Naive thymus-derived CD8-positive, alpha-beta T cell (primary cell): ENCODE measurements at regions not wholly inside any gene's neighbourhood (a gene's known extent, or its start where the extent isn't known, plus 50 kb on each side); places are given as distances from the start of the nearest gene placed in this dataset.

Source experiments
- ATAC-seq, 2 donors: fragments of 150-1000 bp; cut with Tn5 transposase in 1 of 2; sonication (Bioruptor Pico), chemical (Tn5 transposase) in 1 of 2; 1 replicate in 1 of 2; 2 replicates in 1 of 2; pipeline ENCODE4 v1.10.0; 2021; ENCODE audit warnings: mild to moderate bottlenecking in 2 of 2, moderate library complexity in 2 of 2
- POLR2A ChIA-PET: fragments of 350-600 bp; sonication (Branson Sonifier 250); formaldehyde crosslinking; loops from one replicate; lab custom pipeline; 2021; ENCODE audit warnings: antibody characterized with exemption; lab: Charles Lee
- DNase-seq, 10 donors: peaks; one replicate each; pipeline versions ENCODE4 v3.0.0 to v3.0.0-alpha.2; 2020 to 2022
- H3K27ac Mint-ChIP-seq, 10 donors: one replicate each; pipeline ENCODE4 v1.8.0; 2020 to 2022; ENCODE audit warnings: mild to moderate bottlenecking in 10 of 10, mixed read lengths in 10 of 10, moderate library complexity in 4 of 10, inconsistent platforms in 1 of 10
- H3K27me3 Mint-ChIP-seq, 5 donors: one replicate each; pipeline ENCODE4 v1.8.0; 2021 to 2022; ENCODE audit warnings: mixed read lengths in 5 of 5
- H3K36me3 Mint-ChIP-seq, 3 donors: one replicate each; pipeline ENCODE4 v1.8.0; 2020 to 2022; ENCODE audit warnings: mixed read lengths in 3 of 3, mild to moderate bottlenecking in 2 of 3, inconsistent platforms in 1 of 3
- H3K4me1 Mint-ChIP-seq, 4 donors: one replicate each; pipeline ENCODE4 v1.8.0; 2021 to 2022; ENCODE audit warnings: mixed read lengths in 4 of 4
- H3K4me3 Mint-ChIP-seq, 10 donors: one replicate each; pipeline ENCODE4 v1.8.0; 2020 to 2022; ENCODE audit warnings: mild to moderate bottlenecking in 10 of 10, mixed read lengths in 10 of 10, moderate library complexity in 6 of 10, inconsistent platforms in 1 of 10
- H3K9me3 Mint-ChIP-seq, 9 donors: one replicate each; pipeline ENCODE4 v1.8.0; 2020 to 2022; ENCODE audit warnings: mixed read lengths in 9 of 9, mild to moderate bottlenecking in 3 of 9, inconsistent platforms in 1 of 9, moderate library complexity in 1 of 9

DNA sequence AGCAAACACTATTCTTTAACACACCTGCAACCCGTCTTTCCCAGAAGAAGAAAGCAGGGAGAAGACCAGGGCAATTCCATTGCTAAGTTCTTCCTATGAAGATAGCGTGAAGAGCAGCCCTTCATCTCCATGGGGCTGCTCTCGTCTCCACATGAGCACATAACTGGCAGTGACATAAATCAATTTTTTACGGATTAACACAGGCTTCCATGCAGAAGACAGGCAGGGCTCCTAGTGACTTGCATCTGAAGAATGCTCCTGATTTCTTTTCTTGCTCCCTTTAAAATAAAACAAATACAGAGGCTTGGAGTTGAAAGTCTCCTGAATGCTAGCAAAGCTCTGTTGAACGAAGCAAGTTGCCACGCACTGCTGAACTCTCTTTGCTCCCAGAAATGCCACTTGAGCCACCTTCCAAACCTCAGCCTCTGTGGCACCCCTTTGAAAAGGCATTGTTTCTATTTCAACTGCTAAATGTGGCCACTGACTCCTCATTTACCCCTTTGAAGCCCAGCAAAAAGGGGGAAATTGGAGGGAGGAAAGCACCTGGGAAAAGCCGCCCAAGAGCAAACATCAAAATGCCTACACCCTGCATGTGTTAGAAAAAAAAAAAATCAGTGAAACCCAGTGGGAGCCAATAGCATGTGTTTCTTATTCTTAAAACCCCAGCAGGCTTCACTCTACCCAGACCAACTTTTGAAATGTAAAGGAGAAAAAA lies 383.7 kb downstream of the IDS start:
- Mint-ChIP-seq H3K4me3 (no peak overlapping the region), H3K27me3 (peaks cover 0 to 3% (median 0%) of the 10 kb centered on the region in 5 donors), H3K36me3 (no peaks in the 10 kb centered on the region), H3K9me3 (no peaks in the 10 kb centered on the region), H3K27ac (no peak overlapping the region), H3K4me1 (peaks cover 0 to 2% (median 0%) of the 10 kb centered on the region in 4 donors)
- POLR2A ChIA-PET, result no interaction called here
- DNase-seq (no peak), ATAC-seq (no peak)

- Mint-ChIP-seq H3K9me3 (no peaks in the 10 kb centered on the region), H3K4me1 (peaks cover 0 to 2% (median 0%) of the 10 kb centered on the region in 4 donors), H3K27me3 (peaks cover 0 to 3% (median 0%) of the 10 kb centered on the region in 5 donors), H3K27ac (peak overlapping the region in 1 of 10 donors; percentile 54), H3K36me3 (no peaks in the 10 kb centered on the region), H3K4me3 (no peak overlapping the region)
- DNase-seq (no peak), ATAC-seq (no peak)
- POLR2A ChIA-PET, result no interaction called here
Measured at GRCh38 chrX:149120459-149120858, 384.6 kb downstream of the IDS start.

- DNase-seq, result no peak
- H3K36me3 Mint-ChIP-seq, result peaks cover 0 to under 1% (median 0%) of the 10 kb centered on the region in 3 donors
- no peaks in the 10 kb centered on the region for H3K4me1 Mint-ChIP-seq
- H3K27me3 Mint-ChIP-seq, result peaks cover 0 to 3% (median 0%) of the 10 kb centered on the region in 5 donors
- no peak overlapping the region for H3K4me3 Mint-ChIP-seq
- H3K27ac Mint-ChIP-seq, result no peak overlapping the region
- POLR2A ChIA-PET, result no interaction called here
- H3K9me3 Mint-ChIP-seq, result peaks cover 0 to 14% (median 9%) of the 10 kb centered on the region in 9 donors
- ATAC-seq, result no peak
Measured at GRCh38 chrX:149114874-149115273, 390.2 kb downstream of the IDS start.

GRCh38 chrX:149114001-149114400 lies 391.1 kb downstream of the IDS start:
- Mint-ChIP-seq H3K27me3 (peaks cover 0 to 7% (median 0%) of the 10 kb centered on the region in 5 donors), H3K9me3 (peaks cover 0 to 22% (median 17%) of the 10 kb centered on the region in 9 donors), H3K4me3 (no peak overlapping the region), H3K4me1 (no peaks in the 10 kb centered on the region), H3K27ac (no peak overlapping the region), H3K36me3 (peaks cover 0 to 8% (median 0%) of the 10 kb centered on the region in 3 donors)
- DNase-seq, result no peak
- POLR2A ChIA-PET, result no interaction called here
- no peak for ATAC-seq

- Mint-ChIP-seq H3K36me3 (no peaks in the 10 kb centered on the region), H3K27me3 (no peaks in the 10 kb centered on the region), H3K9me3 (no peaks in the 10 kb centered on the region), H3K4me1 (no peaks in the 10 kb centered on the region), H3K27ac (peak overlapping the region in 1 of 10 donors; percentile 15), H3K4me3 (no peak overlapping the region)
- DNase-seq, result no peak
- no peak for ATAC-seq
- POLR2A ChIA-PET, result no interaction called here
Measured at GRCh38 chrX:149097786-149098185, 407.3 kb downstream of the IDS start.

- Mint-ChIP-seq H3K9me3 (no peaks in the 10 kb centered on the region), H3K27me3 (no peaks in the 10 kb centered on the region), H3K36me3 (no peaks in the 10 kb centered on the region), H3K4me3 (no peak overlapping the region), H3K27ac (no peak overlapping the region), H3K4me1 (no peaks in the 10 kb centered on the region)
- POLR2A ChIA-PET, result no interaction called here
- ATAC-seq, result no peak
- DNase-seq, result no peak
Measured at GRCh38 chrX:149092179-149092578, 412.9 kb downstream of the IDS start.

GRCh38 chrX:149079805-149080406 lies 425.2 kb downstream of the IDS start:
- H3K4me3 Mint-ChIP-seq, result no peak overlapping the region
- H3K9me3 Mint-ChIP-seq, result no peaks in the 10 kb centered on the region
- H3K27ac Mint-ChIP-seq, result no peak overlapping the region
- no peaks in the 10 kb centered on the region for H3K27me3 Mint-ChIP-seq
- POLR2A ChIA-PET, result no interaction called here
- DNase-seq, result no peak
- no peaks in the 10 kb centered on the region for H3K36me3 Mint-ChIP-seq
- no peaks in the 10 kb centered on the region for H3K4me1 Mint-ChIP-seq
- no peak for ATAC-seq

- POLR2A ChIA-PET, result no interaction called here
- no peaks in the 10 kb centered on the region for H3K27me3 Mint-ChIP-seq
- H3K36me3 Mint-ChIP-seq, result no peaks in the 10 kb centered on the region
- peaks cover 0 to 5% (median 3%) of the 10 kb centered on the region in 4 donors for H3K4me1 Mint-ChIP-seq
- no peaks in the 10 kb centered on the region for H3K9me3 Mint-ChIP-seq
- H3K4me3 Mint-ChIP-seq, result no peak overlapping the region
- peak in 3 of 10 donors; percentile 11 to 17 (median 16) for DNase-seq
- ATAC-seq, result peak; percentile 57 to 61
- peak overlapping the region in 1 of 10 donors; percentile 18 for H3K27ac Mint-ChIP-seq
Measured at GRCh38 chrX:149074398-149074797, 430.7 kb downstream of the IDS start.

DNA sequence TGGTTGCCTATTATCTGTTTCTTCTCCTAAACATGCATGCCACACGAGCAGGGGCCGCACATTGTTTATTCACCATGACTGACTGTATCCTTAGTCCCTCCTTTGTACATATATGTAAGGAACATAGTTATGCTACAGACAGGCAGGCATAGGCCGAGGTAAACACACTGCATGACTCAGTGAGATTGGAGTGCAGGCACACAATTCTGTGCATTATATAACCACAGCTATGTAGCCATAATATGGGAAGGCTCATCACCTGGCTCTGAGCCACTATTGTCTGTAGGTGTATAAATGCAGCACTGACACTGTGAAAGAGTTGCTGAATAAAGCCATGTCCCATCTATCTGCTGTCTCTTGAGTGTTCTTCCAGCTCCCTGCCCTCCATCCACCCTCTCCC lies 431.6 kb downstream of the IDS start:
- Mint-ChIP-seq H3K4me1 (peaks cover 0 to 5% (median 3%) of the 10 kb centered on the region in 4 donors), H3K9me3 (no peaks in the 10 kb centered on the region), H3K36me3 (no peaks in the 10 kb centered on the region), H3K27me3 (no peaks in the 10 kb centered on the region), H3K27ac (no peak overlapping the region), H3K4me3 (no peak overlapping the region)
- ATAC-seq (no peak), DNase-seq (no peak)
- POLR2A ChIA-PET, result no interaction called here

DNA sequence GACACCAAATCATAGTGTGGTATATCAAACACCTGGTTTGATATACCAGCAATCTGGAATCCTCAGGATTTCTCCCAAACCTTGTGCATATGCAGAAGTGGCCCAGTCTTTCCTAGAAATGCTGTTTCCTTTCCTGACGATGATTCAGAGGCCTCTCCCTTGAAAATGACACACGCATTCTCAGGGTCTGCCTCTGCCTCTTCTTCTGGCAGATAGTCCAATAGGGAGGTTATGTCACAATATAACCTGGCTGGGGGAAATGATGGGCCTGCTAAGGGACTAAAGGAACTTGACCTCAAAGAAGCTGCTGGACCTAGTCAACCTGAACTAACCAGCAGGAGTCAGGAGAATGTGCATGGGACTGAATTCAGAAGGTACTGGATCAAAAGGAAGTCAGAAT lies 435.2 kb downstream of the IDS start:
- Mint-ChIP-seq H3K27ac (no peak overlapping the region), H3K4me3 (no peak overlapping the region), H3K4me1 (peaks cover 0 to 5% (median 3%) of the 10 kb centered on the region in 4 donors), H3K27me3 (peaks cover 0 to 2% (median 0%) of the 10 kb centered on the region in 5 donors), H3K9me3 (no peaks in the 10 kb centered on the region), H3K36me3 (no peaks in the 10 kb centered on the region)
- POLR2A ChIA-PET, result no interaction called here
- DNase-seq (no peak), ATAC-seq (no peak)

GRCh38 chrX:149060921-149061320 lies 444.2 kb downstream of the IDS start:
- DNase-seq (no peak), ATAC-seq (no peak)
- Mint-ChIP-seq H3K27me3 (no peaks in the 10 kb centered on the region), H3K4me1 (no peaks in the 10 kb centered on the region), H3K36me3 (no peaks in the 10 kb centered on the region), H3K9me3 (peaks cover 0 to 2% (median 0%) of the 10 kb centered on the region in 9 donors), H3K4me3 (no peak overlapping the region), H3K27ac (no peak overlapping the region)
- POLR2A ChIA-PET, result no interaction called here
